NCI-H82 treated with DMSO at 0.1 percent for 48 hours (cell line): ENCODE measurements at regions not wholly inside any gene's neighbourhood (a gene's known extent, or its start where the extent isn't known, plus 50 kb on each side); places are given as distances from the start of the nearest gene placed in this dataset.

Source experiments
- DNase-seq: peaks from one replicate; lab custom pipeline; 2025; ENCODE audit not compliant: unreplicated experiment; lab: John Stamatoyannopoulos, UW

- no peak for DNase-seq
These were observed 145.6 kb downstream of the DYRK2 start for GRCh38 chr12:67794161-67794560.

GRCh38 chr12:67795236-67795635, 146.7 kb downstream of the DYRK2 start:
- DNase-seq = no peak

- DNase-seq = no peak
These were observed 148.7 kb downstream of the DYRK2 start for GRCh38 chr12:67797185-67797741.

GRCh38 chr12:67797753-67798152, 149.2 kb downstream of the DYRK2 start:
- no peak for DNase-seq

GRCh38 chr12:67798768-67799167, 150.2 kb downstream of the DYRK2 start:
- DNase-seq = no peak

- no peak for DNase-seq
These were observed 154.2 kb downstream of the DYRK2 start for GRCh38 chr12:67802731-67803130.

- no peak for DNase-seq
These were observed 154.9 kb downstream of the DYRK2 start for GRCh38 chr12:67803278-67803993.

GRCh38 chr12:67804168-67804567, 155.6 kb downstream of the DYRK2 start:
- no peak for DNase-seq

GRCh38 chr12:67807814-67808213, 159.3 kb downstream of the DYRK2 start:
- no peak for DNase-seq

GRCh38 chr12:67810166-67810565, 161.6 kb downstream of the DYRK2 start:
- DNase-seq = no peak

- DNase-seq = no peak
These were observed 163.2 kb downstream of the DYRK2 start for GRCh38 chr12:67811437-67812361.

- no peak for DNase-seq
These were observed 164.9 kb downstream of the DYRK2 start for GRCh38 chr12:67813456-67813904.

- no peak for DNase-seq
These were observed 167.7 kb downstream of the DYRK2 start for GRCh38 chr12:67816269-67816668.

GRCh38 chr12:67818459-67818903, 169.9 kb downstream of the DYRK2 start:
- no peak for DNase-seq

- DNase-seq = no peak
These were observed 169.3 kb upstream of the IFNG-AS1 start for GRCh38 chr12:67819902-67820301.

GRCh38 chr12:67820694-67821093, 168.6 kb upstream of the IFNG-AS1 start:
- DNase-seq = no peak

- DNase-seq = no peak
These were observed 166.4 kb upstream of the IFNG-AS1 start for GRCh38 chr12:67822826-67823225.

GRCh38 chr12:67826148-67826547, 163.1 kb upstream of the IFNG-AS1 start:
- no peak for DNase-seq

GRCh38 chr12:67826946-67827720, 162.1 kb upstream of the IFNG-AS1 start:
- no peak for DNase-seq

GRCh38 chr12:67827820-67828383, 161.3 kb upstream of the IFNG-AS1 start:
- no peak for DNase-seq

- DNase-seq = no peak
These were observed 159.4 kb upstream of the IFNG-AS1 start for GRCh38 chr12:67829896-67830295.
